ENCODE measurements at regions not wholly inside any gene's neighbourhood (a gene's known extent, or its start where the extent isn't known, plus 50 kb on each side); places are given as distances from the start of the nearest gene placed in this dataset.

DNA sequence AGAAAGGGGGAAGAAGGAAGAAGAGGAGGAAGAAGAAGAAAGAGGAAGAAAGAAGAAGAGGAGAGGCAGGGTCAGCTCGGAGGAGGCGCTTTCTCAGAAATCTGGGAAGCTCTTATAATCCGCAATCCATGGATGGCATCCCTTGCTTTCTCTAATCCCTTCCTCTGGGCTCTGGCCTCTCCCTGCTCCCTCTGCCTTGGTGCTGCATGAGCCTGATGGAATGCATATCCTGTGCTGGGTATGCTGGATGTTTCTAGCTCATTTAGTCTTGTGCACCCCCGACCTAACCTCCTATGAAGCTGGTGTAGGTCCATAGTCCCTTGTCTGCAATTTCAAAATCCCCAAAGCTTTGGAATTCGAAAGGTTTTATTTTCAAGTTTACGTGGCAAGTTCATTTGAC, 94.2 kb upstream of the MYL2 start:
- no peak for DNase-seq (ENCODE audit: low read depth)
- TF ChIP-seq, protein P1, sequence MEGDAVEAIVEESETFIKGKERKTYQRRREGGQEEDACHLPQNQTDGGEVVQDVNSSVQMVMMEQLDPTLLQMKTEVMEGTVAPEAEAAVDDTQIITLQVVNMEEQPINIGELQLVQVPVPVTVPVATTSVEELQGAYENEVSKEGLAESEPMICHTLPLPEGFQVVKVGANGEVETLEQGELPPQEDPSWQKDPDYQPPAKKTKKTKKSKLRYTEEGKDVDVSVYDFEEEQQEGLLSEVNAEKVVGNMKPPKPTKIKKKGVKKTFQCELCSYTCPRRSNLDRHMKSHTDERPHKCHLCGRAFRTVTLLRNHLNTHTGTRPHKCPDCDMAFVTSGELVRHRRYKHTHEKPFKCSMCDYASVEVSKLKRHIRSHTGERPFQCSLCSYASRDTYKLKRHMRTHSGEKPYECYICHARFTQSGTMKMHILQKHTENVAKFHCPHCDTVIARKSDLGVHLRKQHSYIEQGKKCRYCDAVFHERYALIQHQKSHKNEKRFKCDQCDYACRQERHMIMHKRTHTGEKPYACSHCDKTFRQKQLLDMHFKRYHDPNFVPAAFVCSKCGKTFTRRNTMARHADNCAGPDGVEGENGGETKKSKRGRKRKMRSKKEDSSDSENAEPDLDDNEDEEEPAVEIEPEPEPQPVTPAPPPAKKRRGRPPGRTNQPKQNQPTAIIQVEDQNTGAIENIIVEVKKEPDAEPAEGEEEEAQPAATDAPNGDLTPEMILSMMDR (IDR thresholded peaks at IDR 0.05; ENCODE audit: insufficient read depth, low read length): no peak
- H3K4me3 ChIP-seq (ENCODE audit: low read depth, low read length): no peak overlapping the region

DNA sequence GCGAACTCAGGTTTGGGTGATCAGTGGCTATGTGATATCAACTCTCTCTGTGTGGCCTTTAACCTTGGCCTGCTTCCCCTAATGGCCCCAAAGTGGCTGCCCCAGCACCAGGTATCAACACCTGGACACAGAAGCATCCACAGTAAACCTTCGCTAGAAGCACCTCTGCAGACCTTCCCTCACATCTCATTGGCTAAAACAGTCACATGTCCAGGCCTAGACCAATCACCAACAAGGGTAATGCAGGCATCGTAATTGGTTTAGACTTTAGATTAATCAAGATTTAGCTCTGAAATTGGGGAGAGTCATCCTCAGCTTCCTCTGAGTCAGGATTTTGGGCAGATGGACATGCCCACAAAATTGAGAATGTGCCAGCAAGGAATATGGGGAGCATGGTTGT, 92.5 kb upstream of the MYL2 start:
- DNase-seq (ENCODE audit: low read depth): no peak
- TF ChIP-seq, protein P1 (IDR thresholded peaks at IDR 0.05; ENCODE audit: insufficient read depth, low read length): no peak
- H3K4me3 ChIP-seq (ENCODE audit: low read depth, low read length): no peak overlapping the region

DNA sequence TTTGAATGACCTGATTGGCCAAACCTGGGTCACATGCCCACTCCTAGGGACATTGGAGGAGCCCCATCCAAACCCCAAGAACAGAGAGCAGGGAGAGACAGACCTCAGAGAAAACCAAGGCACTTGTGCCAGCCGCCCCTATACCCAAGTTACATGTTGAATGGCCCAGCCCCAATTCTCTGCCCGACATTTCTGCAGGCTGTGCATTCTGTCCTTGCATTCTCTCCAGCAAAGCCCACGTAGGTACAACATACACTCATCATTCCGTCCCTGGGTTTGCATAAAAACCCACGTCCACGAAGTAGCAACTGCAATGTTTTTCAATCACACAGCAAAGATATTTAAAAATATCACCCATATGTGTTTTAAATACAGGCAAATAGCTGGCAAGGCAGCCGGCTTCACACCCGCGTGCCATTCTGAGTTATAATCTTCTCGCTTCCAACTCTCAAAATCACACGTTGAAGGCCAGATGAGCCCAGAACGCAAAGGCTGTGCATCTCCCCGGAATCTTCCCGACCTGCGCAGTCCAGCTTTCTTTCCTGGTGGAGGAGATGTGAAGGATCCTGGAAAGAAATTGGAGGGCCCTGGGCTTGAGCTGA, 91.7 kb upstream of the MYL2 start:
- no peak for DNase-seq (ENCODE audit: low read depth)
- no peak overlapping the region for H3K4me3 ChIP-seq (ENCODE audit: low read depth, low read length)
- TF ChIP-seq, protein P1 (IDR thresholded peaks at IDR 0.05; ENCODE audit: insufficient read depth, low read length): no peak

DNA sequence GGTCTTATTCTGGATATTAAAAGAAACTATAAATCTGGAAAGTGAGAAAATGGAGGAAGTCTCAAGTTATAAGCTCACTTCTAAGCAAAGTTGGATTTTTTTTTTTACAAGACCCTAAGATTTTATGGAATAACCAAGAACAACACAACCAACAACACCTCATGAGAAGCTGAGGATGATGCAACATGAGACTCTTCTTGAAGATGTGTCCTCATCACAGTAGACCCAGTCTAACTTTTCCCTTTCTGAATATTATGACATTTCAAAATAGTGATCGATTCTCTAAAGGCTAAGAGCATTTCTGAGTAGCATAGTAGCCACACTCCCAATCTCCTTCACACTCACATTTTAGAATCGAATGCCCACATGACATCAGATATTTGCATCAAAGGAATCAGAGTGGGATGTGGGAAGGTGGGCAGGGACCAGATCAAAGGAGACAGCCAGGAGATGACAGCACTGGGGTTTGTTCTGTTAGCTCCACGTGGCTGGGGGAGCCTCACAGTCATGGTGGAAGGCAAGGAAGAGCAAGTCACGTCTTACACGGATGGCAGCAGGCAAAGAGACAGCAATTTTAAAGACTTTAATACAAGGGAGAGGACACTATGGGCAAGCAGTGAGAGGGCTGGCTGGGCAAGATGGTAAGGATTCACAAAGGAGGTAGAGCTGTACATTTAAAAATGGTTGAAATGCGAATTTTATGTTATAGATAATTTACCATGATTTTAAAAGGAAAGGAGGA, 90.7 kb upstream of the MYL2 start:
- TF ChIP-seq, protein P1 (IDR thresholded peaks at IDR 0.05; ENCODE audit: insufficient read depth, low read length): no peak
- DNase-seq (ENCODE audit: low read depth): no peak
- no peak overlapping the region for H3K4me3 ChIP-seq (ENCODE audit: low read depth, low read length)

DNA sequence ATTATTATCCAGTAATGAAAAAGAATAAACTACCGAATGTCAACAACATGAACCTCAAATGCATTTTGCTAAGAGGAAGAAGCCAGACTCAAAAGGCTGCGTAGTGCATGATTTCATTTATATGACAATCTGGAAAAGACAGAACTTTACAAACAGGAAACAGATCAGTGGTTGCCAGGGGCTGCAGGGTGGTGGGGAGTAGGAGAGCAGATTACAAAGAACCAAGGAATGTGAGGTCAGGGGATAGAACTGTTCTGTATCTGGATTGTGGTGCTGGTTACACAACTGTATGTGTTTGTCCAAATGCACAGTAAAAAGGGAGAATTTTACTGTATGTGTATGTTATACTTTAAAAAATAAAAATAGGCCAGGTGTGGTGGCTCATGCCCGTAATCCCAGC, 89.7 kb upstream of the MYL2 start:
- no peak for DNase-seq (ENCODE audit: low read depth)
- TF ChIP-seq, protein P1 (IDR thresholded peaks at IDR 0.05; ENCODE audit: insufficient read depth, low read length): no peak
- no peak overlapping the region for H3K4me3 ChIP-seq (ENCODE audit: low read depth, low read length)

DNA sequence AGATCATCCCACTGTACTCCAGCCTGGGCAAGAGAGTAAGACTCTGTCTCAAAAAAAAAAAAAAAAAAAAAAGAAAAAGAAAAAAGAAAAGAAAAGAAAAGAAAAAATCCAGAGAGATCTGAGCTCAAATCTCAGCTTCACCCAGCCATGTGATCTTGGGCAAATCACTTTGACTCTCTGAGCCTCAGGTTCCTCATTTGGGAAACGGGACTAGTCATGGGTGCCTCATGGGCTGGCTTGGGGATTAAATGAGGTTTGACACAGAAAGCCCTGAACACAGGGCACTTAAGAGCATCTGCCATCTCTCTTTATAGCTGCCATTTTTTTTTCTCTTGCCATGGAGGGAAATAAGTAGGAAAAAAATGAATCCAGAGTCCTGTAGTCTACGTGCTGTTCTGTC, 86.2 kb upstream of the MYL2 start:
- TF ChIP-seq, protein P1 (IDR thresholded peaks at IDR 0.05; ENCODE audit: insufficient read depth, low read length): no peak
- H3K4me3 ChIP-seq (ENCODE audit: low read depth, low read length): no peak overlapping the region
- no peak for DNase-seq (ENCODE audit: low read depth)

Data from fibroblast of the aortic adventitia (primary cell).